GM19452 (cell line): ENCODE measurements at regions not wholly inside any gene's neighbourhood (a gene's known extent, or its start where the extent isn't known, plus 50 kb on each side); places are given as distances from the start of the nearest gene placed in this dataset.

ENCODE experiments used
- ATAC-seq: cut with Tn5 transposase; IDR thresholded peaks from one replicate; pipeline ENCODE4 v1.9.1; 2021; ENCODE audit not compliant: unreplicated experiment

- ATAC-seq, result no peak
Observed at GRCh38 chr2:149953627-149954026, 366.1 kb upstream of the MMADHC start.

- no peak for ATAC-seq
Observed at GRCh38 chr2:149931486-149931885, 343.9 kb upstream of the MMADHC start.

GRCh38 chr2:149928011-149928410, 340.4 kb upstream of the MMADHC start:
- no peak for ATAC-seq

- ATAC-seq, result no peak
Observed at GRCh38 chr2:149926149-149926548, 338.6 kb upstream of the MMADHC start.

GRCh38 chr2:149924549-149925213, 337.1 kb upstream of the MMADHC start:
- ATAC-seq, result no peak

- no peak for ATAC-seq
Observed at GRCh38 chr2:149924028-149924427, 336.5 kb upstream of the MMADHC start.

GRCh38 chr2:149921911-149922616, 334.5 kb upstream of the MMADHC start:
- ATAC-seq, result no peak

GRCh38 chr2:149920389-149920788, 332.8 kb upstream of the MMADHC start:
- ATAC-seq, result no peak

- ATAC-seq, result no peak
Observed at GRCh38 chr2:149915151-149915550, 327.6 kb upstream of the MMADHC start.

GRCh38 chr2:149908726-149909683, 321.4 kb upstream of the MMADHC start:
- no peak for ATAC-seq

GRCh38 chr2:149906886-149907285, 319.3 kb upstream of the MMADHC start:
- no peak for ATAC-seq

- ATAC-seq, result no peak
Observed at GRCh38 chr2:149904352-149905175, 317.0 kb upstream of the MMADHC start.

GRCh38 chr2:149903626-149904025, 316.1 kb upstream of the MMADHC start:
- ATAC-seq, result no peak

GRCh38 chr2:149902081-149902480, 314.5 kb upstream of the MMADHC start:
- no peak for ATAC-seq

- ATAC-seq, result no peak
Observed at GRCh38 chr2:149901231-149901859, 313.8 kb upstream of the MMADHC start.

- ATAC-seq, result no peak
Observed at GRCh38 chr2:149899390-149899789, 311.8 kb upstream of the MMADHC start.

- ATAC-seq, result no peak
Observed at GRCh38 chr2:149894760-149895159, 307.2 kb upstream of the MMADHC start.

GRCh38 chr2:149894226-149894625, 306.7 kb upstream of the MMADHC start:
- ATAC-seq, result no peak

- no peak for ATAC-seq
Observed at GRCh38 chr2:149892563-149892962, 305.0 kb upstream of the MMADHC start.

- no peak for ATAC-seq
Observed at GRCh38 chr2:149885946-149886345, 298.4 kb upstream of the MMADHC start.
